GM18507 (cell line): ENCODE measurements at regions not wholly inside any gene's neighbourhood (a gene's known extent, or its start where the extent isn't known, plus 50 kb on each side); places are given as distances from the start of the nearest gene placed in this dataset.
A peak's percentile ranks its signal among the peaks of the same experiment; 100 is the strongest.
"Not testable (repeated sequence)": the region's sequence is repeated elsewhere in the genome, so short reads cannot be mapped to it uniquely, and the experiment has no call there.

ENCODE experiments used
- DNase-seq: peaks from one replicate; pipeline ENCODE4 v3.0.0; 2011; ENCODE audit warnings: low read depth; ENCODE audit not compliant: insufficient read length; ENCODE audit errors: extremely low spot score
- FAIRE-seq: peaks from 2 replicates; lab custom pipeline; 2011; peaks lifted over from hg19 to GRCh38; lab: Jason Lieb, UNC

DNA sequence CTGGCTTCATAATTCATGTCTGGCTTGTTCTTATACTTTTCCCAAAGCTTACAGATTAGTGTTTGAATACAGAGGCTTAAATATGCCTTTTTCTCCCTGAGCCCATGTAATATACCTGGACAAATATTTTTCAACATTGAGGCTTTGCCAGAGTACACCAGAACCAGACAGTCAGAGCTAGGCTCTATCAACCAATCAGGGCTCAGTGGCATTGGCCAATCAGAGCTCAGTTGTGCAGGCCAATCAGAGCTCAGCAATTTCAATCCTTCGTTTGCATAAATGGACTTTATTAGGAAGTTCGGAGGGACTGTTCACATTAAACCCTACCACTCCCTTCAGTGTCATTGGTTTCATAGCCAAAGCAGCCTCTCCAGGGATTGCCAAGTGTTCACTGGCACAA is 51.2 kb upstream of the TMSB15B start:
- DNase-seq (no peak), FAIRE-seq (peak; percentile 48)

- FAIRE-seq: no peak
- DNase-seq: no peak
Measured at GRCh38 chrX:103910430-103910829, 52.0 kb upstream of the TMSB15B start.

DNA sequence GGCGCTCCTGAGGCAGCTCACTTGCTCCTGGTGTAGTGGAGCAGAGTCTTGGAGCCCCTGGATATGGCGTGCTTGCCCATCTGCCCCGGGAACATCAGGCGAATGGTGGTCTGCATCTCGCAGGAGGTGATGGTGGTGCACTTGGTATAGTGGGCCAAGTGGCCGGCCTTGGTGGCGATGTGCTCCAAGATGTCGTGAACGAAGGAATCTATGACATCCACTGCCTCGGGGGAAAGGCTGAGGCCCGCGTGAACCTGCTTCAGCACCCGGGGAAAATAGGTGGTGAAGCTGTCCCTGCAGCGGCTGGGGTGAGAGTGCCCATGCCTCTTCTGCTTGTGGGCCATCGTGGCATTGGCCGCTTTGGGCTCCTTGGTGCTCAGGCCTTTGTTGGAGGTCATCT is 58.1 kb upstream of the TMSB15B start:
- DNase-seq (no peak), FAIRE-seq (no peak)

DNA sequence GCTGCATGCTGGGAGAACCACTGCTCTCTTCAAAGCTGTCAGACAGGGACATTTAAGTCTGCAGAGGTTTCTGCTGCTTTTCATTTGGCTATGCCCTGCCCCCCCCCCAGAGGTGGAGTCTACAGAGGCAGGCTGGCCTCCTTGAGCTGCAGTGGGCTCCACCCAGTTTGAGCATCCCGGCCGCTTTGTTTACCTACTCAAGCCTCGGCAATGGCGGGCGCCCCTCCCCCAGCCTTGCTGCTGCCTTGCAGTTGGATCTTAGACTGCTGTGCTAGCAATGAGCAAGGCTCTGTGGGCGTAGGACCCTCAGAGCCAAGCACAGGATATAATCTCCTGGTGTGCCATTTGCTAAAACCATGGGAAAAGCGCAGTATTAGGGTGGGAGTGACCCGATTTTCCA is 59.8 kb upstream of the TMSB15B start:
- not testable (repeated sequence) for FAIRE-seq, DNase-seq

- DNase-seq (no peak), FAIRE-seq (no peak)
Measured at GRCh38 chrX:103889216-103889615, 57.2 kb upstream of the RAB9B start.

DNA sequence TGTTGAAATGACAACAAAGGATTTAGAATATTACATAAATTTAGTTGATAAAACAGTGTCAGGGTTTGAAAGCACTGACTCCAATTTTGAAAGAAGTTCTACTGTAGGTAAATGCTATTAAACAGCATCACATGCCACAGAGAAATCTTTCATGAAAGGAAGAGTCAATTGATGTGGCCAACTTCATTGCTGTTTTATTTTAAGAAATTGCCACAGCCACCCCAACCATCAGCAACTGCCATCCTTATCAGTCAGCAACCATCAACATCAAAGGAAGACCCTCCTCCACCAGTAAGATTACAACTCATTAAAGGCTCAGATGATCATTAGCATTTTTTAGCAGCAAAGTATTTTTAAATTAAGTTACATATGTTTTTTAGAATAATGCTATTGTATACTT is 54.6 kb upstream of the RAB9B start:
- DNase-seq (no peak), FAIRE-seq (no peak)

GRCh38 chrX:103883533-103883932 is 51.5 kb upstream of the RAB9B start:
- peak; percentile 44 for FAIRE-seq
- no peak for DNase-seq

DNA sequence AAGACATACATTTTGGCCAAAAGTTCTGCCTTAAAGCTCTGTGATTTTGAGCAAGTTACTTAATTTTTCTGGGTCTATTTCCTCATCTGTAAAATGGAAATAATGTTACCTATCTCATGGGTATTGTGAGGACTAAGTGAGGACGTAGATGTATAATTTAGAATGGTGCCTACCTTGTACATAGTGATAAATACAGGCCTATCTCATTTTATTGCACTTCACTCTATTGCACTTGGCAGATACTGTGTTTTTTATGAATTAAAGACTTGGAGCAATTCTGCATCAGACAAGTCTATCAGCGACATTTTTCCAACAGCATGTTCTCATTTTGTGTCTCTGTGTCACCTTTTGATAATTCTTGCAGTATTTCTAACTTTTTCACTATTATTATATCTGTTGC is 50.9 kb upstream of the RAB9B start:
- FAIRE-seq (no peak), DNase-seq (no peak)
